IPS-NIHi7 (cell line): ENCODE measurements at regions not wholly inside any gene's neighbourhood (a gene's known extent, or its start where the extent isn't known, plus 50 kb on each side); places are given as distances from the start of the nearest gene placed in this dataset.
"Not testable (repeated sequence)": the region's sequence is repeated elsewhere in the genome, so short reads cannot be mapped to it uniquely, and the experiment has no call there.

Experiments used
- DNase-seq: peaks from one replicate; pipeline ENCODE4 v3.0.0; 2012; ENCODE audit warnings: mixed read lengths; ENCODE audit errors: extremely low spot score

DNA sequence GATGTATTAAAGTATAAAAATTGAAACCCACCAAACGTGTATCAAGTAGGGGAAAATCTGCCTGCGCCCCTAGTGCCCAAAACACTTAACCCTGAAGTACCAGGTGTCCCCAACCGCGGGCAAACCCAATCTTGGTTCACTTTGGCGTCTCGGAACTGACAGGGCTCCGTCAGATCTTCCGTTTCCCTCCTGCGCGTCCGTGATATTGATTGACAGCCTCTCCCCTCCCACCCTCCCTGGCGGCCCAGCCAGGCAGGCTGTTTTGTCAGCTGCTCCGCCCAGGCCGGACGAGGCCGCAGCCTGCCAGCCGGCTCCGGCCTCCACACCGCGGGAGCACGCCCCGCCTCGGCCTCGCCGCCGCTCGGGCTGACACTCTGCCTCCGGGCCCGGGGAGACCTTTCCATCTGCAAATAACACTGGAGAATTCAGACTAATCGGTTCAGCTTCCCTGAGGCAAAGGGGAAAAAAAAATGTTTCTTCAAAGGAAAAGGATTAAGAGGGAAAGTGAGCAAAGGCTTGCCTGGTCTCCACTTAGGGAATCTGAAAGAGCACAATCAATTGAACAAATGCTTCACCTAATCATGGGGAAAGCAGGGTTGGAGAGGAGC lies 234.9 kb upstream of the MCHR2 start:
- peak; percentile 93 for DNase-seq

DNA sequence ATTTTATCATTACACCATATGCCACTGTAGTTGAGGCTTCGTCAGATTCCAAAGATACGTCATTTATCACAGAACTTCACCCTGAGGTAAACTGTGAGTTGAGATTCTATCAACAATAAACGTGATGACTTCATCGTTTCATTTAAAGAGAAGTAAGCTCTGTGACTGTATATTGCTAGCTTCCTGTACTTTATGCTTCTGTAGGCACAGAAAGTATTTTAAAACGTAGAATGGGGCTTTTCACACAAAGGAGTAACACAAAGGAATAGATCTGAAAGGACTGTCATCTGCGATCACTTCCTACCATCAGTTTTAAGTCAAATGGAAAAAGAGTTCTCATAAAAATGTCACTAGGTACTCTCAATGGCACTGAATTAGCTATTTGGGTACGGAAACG lies 234.4 kb upstream of the MCHR2 start:
- DNase-seq, result no peak

DNA sequence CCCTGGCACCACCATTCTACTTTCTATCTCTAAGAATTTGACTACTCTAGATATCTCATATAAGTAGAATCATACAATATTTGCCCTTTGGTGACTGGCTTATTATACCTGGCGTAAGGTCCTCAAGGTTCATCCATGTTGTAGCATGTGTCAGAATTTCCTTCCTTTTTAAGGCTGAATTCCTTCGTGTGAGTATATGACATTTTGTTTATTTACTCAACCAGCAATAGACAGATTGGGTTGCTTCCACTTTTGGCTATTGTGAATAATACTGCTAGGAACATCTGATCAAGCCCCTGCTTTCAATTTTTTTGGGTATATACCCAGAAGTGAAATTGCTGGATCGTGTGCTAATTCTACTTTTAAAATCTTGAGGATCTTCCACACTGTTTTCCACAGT lies 232.8 kb upstream of the MCHR2 start:
- DNase-seq, result no peak

DNA sequence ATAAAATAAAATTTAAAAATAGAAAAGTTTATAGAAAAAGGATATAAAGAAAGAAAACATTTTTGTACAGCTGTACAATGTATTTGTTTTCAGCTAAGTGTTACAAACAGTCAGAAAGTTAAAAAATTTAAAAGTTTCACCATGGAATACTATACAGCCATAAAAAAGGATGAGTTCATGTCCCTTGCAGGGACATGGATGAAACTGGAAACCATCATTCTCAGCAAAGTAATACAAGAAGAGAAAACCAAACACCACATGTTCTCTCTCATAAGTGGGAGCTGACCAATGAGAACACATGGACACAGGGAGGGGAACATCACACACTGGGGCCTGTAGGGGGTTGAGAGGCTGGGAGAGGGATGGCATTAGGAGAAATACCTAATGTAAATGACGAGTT lies 229.9 kb upstream of the MCHR2 start:
- DNase-seq, result not testable (repeated sequence)

DNA sequence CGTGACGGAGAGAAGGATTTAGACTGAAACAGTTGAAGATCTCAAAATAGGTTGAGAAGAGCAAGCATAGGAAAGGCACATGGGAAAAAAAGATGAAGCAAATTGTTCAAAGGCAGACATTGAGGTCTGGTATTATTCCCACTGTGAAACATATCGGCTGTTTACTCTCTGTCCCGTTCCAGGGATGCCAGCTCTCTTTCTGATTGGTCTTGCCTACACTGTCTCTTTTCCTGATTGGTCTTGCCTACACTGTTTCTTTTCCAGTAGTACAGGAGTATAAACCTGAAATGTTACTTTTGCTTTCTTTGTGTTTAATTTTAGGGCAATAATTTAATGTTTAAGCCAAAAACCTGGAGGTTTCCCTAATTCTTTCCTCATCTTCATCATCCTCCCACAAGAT lies 226.5 kb upstream of the MCHR2 start:
- DNase-seq, result no peak

DNA sequence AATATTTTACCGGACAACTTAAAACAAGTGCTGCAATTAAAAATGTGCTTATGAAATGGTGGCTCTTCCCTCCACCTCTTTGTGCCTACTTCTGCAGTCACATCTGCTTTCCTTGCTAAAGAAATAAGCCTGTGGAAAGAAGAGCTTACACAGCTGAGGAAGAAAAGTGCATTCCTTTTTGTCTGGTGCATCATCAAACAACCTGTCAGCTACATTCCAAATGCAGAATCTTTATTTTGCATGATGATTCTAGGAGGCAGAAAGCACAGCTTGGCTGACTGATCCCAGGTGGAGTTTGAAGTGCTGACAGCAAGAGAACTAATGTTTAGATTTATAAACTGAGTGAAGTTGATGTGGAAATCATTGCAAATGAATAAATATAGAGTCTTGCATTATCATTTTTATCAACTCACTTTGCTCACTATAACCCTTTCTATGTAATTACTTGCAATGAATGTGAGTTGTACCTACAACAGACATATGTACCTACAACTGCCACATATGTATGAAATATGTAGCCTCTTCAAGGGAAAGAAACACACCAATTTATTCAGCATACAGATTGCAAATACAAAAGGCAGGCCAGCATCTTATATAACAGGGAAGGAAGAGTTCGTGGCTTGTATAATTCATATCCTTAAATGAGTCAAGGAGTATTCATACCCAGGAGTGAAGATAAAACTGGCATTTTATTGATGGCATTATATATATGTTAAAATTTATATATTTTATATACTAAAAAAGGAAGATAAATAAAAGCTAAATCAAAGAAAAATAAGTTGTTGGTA lies 223.4 kb upstream of the MCHR2 start:
- no peak for DNase-seq

DNA sequence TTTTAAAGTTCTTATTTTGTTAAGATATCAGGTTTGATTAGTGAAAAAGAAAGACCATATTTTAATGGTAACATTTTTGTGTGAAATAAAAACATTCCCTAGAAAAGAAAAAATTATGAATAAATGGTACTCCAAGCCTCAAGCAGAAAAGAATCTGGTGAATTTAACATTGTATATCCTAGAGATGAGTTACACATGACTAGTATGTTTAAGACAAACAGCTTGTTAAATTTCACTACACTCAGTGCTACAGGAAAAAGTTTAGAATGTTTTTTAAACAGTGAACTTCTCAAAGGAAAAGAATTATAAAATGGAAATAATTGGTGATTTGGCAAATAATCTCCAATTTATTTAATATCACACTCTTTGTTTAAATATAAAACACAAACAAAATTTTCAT lies 222.7 kb upstream of the MCHR2 start:
- DNase-seq, result no peak

DNA sequence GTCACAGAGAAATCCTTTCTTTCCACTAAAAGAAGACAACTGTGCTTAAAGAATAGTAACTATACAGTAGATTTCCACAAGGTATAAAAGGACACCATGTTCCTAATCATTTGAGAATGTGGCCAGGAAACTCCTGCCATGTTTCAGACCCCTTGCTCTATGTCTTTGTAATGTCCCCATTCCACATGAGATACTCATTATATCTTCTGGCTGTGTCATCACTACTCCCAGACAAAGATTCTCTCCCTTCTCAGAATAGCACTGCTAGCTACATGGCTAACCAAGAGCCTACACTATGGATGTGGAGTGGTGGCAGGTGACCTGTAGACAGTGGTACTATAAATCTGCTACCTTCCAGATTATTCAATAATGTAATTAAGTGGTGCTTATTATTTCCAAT lies 218.1 kb upstream of the MCHR2 start:
- DNase-seq, result no peak

DNA sequence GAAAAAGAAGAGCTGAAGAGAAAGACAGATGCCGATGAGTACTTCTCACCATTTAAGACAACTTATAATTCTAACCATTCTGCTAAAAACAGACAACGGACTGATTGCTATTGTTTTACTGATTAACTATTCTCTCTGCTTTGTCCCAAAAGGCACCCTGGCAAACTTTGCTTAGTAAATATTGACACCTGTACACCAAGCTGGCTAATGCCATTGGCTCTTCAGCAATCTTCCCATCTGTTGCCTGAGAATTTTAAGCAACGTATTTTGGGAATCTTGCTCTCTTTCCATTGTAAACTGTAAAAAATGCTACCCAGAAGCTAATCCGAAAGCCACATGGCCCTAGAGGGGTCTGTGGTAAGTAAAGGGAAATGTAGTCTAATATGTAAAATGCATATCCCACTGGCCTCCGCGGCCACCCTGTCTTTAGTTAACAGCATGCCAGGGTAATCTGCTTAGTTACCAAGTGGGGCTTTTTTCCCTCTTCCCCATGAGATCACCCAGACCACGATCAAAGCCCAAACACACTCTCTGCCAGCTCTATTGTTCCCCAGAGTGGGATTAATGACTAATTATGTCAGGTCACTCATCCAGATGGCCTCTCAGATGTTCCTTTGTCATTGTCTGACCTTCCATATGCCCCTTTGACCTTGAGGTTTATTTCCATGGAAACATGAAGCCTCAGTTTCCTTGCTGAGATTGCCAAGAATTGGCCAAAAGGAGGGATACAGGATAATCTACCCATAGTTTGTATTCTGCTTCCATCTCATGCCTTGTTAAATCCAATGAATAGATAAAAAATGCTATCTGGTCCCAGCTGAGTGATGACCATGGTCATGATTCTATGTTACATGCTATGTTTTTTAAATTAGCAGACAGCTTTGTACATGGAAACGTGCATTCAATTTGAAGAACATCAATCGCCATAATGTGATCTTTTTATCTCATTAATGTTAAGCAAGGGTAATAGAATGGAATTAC lies 216.4 kb upstream of the MCHR2 start:
- DNase-seq, result no peak

DNA sequence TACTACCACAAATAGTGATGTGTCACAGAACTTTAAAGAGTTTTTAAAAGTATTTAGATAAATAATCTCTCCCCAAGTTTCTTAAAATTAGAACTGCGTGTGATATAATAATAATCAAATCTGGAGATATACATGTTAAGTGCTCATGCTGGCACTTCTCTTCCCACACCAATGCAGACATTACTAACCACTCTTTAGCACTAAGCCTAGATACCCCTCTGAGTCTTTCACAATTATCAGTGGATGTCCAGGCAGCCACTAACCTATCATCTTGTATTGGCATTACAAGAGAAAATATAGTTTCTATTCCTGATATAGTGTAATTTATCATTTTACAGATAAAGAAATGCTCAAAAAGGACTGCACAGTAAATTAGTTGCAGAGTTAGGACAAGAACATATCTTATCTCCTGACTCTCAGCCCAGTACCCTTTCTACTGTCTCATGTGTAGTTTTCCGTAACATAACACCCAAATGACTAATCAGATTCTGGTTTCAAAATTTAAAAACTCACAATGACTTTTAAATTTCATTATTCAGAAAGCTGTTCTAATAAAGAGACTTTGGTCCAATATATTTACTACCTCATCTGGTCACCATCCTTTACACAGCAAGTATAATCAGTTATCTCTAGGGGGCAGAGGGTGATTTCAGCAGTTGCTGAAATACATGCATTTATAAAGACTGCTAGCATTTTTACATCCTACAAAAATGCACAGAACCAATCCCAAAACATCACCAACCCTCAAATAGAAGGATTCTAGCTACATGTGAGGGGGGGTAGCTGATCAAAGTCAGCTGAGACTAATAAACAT lies 215.5 kb upstream of the MCHR2 start:
- no peak for DNase-seq

DNA sequence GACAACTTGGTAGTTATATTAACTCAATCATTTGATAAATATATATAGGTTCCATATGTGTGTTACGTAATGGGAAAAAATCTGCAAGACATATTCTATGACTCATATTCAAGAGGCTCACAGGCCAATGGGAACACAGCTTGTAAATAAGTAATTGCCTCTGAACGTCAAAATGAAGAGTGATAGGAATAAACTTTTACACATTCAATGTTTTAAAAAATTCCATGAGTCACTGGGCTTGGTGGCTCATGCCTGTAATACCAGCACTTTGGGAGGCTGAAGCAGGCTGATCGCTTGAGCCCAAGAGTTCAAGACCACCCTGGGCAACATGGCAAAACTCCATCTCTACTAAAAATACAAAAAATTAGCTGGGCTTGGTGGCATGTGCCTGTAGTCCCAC lies 209.4 kb upstream of the MCHR2 start:
- no peak for DNase-seq

DNA sequence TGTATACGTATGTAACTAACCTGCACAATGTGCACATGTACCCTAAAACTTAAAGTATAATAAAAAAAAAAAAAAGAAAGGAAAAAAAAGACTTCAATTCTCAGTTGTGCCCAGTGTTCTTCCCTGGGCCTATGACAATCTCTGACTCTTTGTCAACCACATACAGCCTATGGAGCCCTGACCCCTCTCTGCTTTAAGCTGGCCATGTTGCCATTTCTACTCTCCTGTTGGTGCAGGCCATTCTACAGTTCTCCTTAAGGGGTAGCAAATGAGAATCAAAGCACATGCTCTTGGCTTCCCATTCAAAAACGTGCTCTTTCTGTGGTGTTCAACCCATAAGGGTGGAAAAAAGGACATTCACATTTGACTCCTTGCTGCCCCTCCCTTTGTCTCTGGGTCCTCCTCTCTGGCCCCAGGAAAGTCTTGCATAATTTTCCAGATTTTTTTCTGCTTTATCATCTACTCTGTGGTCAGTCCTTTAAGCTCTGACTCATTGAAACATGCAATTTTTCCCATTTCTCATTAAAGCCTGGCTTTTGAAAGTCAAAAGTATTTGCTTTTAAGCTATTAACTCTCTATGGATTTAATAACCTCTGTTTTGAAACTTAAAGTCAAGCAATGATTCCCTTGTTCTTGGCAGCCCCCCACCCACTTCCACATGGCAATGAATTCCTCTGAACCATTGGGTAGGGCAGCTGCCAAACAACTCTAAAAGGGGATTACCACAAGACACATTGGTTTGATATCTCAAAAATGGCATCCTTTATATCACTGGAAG lies 208.6 kb upstream of the MCHR2 start:
- DNase-seq, result no peak

DNA sequence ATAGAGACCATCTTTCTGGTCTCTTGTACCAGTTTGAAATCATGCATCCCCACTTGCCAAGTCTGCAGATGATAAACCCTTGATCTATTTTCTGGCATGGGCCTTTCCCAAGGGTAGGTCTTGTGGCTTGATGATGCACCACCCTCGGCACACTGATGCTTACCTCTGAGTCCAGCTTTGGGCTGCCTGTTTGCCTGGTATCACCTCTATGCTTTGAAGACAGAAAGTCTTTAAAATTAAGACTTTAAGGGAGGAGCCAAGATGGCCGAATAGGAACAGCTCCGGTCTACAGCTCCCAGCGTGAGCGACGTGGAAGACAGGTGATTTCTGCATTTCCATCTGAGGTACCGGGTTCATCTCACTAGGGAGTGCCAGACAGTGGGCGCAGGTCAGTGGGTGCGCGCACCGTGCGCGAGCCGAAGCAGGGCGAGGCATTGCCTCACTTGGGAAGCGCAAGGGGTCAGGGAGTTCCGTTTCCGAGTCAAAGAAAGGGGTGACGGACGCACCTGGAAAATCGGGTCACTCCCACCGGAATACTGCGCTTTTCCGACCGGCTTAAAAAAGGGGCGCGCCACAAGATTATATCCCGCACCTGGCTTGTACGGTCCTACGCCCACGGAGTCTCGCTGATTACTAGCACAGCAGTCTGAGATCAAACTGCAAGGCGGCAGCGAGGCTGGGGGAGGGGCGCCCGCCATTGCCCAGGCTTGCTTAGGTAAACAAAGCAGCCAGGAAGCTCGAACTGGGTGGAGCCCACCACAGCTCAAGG lies 202.4 kb upstream of the MCHR2 start:
- DNase-seq, result not testable (repeated sequence)

DNA sequence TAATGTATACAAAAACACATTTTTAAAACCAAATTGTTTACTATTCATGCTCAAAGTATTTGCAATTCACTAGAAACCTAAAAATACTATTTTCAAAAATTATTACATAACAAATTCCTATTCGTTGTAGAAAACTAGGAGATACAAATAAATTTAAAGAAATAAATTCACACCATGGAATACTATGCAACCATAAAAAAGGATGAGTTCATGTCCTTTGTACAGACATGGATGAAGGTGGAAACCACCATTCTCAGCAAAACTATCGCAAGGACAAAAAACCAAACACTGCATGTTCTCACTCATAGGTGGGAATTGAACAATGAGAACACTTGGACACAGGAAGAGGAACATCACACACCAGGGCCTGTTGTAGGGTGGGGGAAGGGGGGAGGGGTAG lies 201.2 kb upstream of the MCHR2 start:
- DNase-seq, result not testable (repeated sequence)

DNA sequence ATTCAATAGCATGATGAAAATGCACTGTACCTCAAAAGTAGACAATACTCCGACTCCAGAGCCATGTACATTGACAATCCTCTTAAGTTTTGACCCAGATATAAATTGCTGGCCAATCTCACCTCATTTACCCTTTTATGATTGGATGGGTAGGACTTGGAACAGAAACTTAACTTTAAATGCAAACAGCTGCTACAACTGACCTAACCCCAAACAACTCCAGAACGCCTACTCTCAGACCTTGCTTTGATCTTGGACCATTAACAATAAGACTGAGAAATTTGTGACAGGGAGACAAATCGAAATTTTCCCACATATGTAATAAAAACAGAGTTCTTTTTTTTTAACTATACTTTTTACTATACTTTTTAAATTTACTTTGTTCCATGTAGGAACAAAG lies 200.5 kb upstream of the MCHR2 start:
- no peak for DNase-seq

DNA sequence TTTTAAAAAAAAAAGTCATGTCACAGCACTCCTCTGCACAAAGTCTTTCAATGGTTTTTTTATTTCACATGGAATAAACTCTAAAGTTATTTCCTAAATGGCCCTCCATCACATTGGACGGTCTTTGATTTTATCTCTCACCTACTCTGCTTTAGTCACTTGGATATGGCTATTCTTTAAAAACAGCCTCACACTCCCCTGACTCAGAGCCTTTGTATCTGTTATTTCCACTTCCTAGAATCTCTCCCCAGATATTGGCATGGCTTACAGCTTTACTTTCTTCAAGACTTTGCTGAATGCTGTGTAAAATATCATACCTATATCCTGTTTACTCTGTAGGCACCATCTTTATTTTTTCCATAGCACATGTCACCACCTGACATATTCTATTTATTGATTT lies 194.7 kb upstream of the MCHR2 start:
- DNase-seq, result no peak

DNA sequence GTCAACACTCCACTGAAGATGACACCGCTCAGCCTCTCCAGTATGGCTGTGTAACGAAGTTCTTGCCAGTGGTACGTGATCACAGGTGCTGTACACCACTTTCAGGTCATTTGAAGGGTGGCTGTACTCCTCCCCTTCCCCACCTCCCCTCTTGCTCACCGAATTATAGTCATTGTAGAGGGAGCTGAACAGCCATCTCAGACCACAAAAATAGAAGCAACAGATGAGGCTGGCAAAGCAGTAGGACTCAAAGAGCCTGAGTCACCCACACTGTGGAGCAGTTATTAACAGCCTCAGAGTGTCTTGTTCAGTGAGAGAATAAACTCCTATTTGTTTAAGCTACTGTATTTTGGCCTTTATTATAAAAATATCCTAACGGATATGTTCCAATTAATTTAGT lies 192.5 kb upstream of the MCHR2 start:
- DNase-seq, result no peak

DNA sequence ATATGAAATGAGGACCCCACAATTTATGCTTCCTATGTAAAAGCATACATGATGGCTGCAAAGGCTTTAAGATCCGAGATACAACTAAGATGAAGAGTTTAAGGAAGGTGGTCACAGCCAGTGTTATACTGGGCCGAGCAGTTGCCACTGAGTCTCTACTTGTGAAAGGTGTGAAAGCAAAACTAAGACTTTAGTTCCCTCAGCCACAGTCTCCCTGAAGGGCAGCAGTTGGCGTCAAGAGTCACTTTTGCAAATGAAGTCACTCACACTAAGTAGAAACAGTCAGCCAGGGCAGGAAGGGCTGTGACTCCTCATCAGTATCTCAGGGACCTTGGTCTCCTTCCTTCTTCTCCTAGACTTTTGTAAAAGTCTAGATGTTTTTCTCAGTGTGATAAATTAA lies 191.6 kb upstream of the MCHR2 start:
- DNase-seq, result no peak

DNA sequence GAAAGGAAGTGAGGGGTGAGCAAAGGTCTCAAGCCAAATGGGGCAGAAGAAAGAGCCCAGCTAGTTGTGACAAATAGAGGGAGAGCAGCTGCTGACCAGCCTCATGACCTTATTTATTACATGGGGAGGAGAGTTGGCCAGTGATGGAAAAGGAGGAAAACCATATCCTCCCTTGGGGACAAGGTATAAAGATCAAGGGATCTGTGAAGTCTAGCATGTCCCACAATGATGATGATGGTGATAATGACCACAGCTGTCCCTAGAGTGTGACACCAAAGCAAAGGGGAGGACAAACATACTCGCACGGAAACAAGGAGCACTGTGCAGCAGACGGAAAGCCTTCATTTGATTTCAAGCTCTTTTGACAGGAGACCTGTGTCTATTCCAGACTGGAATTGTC lies 190.4 kb upstream of the MCHR2 start:
- no peak for DNase-seq

DNA sequence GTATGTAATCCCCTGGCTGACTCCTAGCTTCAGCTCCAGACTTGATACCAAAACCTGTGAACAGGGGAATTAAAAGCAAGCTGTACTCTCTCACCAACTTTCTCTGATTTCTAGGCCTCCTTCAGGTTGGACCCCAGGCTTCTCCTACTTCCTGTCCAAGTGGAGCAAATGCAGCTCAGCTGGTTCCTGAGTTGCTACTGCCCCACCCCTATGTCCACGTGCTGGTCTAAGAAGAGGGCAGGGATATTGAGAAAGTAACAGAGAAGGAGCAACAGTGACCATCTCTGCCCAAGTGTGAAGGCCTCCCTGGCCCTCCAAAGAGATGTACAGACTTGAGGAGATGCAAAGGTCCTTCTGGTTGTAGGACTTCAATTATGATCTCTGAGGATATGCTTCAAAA lies 188.3 kb upstream of the MCHR2 start:
- no peak for DNase-seq
